ENCODE measurements at regions not wholly inside any gene's neighbourhood (a gene's known extent, or its start where the extent isn't known, plus 50 kb on each side); places are given as distances from the start of the nearest gene placed in this dataset.

GRCh38 chr14:31965735-31966598 is 111.1 kb upstream of the ARHGAP5 start:
- DNase-seq (ENCODE audit: low spot score) = no peak

GRCh38 chr14:31966896-31967668 is 110.0 kb upstream of the ARHGAP5 start:
- DNase-seq (ENCODE audit: low spot score) = no peak

- DNase-seq (ENCODE audit: low spot score) = no peak
These were observed 109.5 kb upstream of the ARHGAP5 start for GRCh38 chr14:31967669-31967975.

- DNase-seq (ENCODE audit: low spot score) = no peak
These were observed 108.8 kb upstream of the ARHGAP5 start for GRCh38 chr14:31968107-31968810.

- DNase-seq (ENCODE audit: low spot score) = no peak
These were observed 108.0 kb upstream of the ARHGAP5 start for GRCh38 chr14:31968956-31969698.

GRCh38 chr14:31969699-31970240 is 107.3 kb upstream of the ARHGAP5 start:
- DNase-seq (ENCODE audit: low spot score) = no peak

GRCh38 chr14:31970744-31971143 is 106.4 kb upstream of the ARHGAP5 start:
- no peak for DNase-seq (ENCODE audit: low spot score)

GRCh38 chr14:31971612-31972011 is 105.5 kb upstream of the ARHGAP5 start:
- DNase-seq (ENCODE audit: low spot score) = no peak

- DNase-seq (ENCODE audit: low spot score) = no peak
These were observed 100.0 kb upstream of the ARHGAP5 start for GRCh38 chr14:31977001-31977556.

- no peak for DNase-seq (ENCODE audit: low spot score)
These were observed 98.7 kb upstream of the ARHGAP5 start for GRCh38 chr14:31978423-31978822.

- DNase-seq (ENCODE audit: low spot score) = no peak
These were observed 94.5 kb upstream of the ARHGAP5 start for GRCh38 chr14:31982642-31983041.

GRCh38 chr14:31986405-31986804 is 90.7 kb upstream of the ARHGAP5 start:
- no peak for DNase-seq (ENCODE audit: low spot score)

- DNase-seq (ENCODE audit: low spot score) = no peak
These were observed 89.4 kb upstream of the ARHGAP5 start for GRCh38 chr14:31987721-31988120.

- DNase-seq (ENCODE audit: low spot score) = no peak
These were observed 88.9 kb upstream of the ARHGAP5 start for GRCh38 chr14:31988244-31988643.

- DNase-seq (ENCODE audit: low spot score) = no peak
These were observed 86.8 kb upstream of the ARHGAP5 start for GRCh38 chr14:31990183-31990857.

- no peak for DNase-seq (ENCODE audit: low spot score)
These were observed 86.1 kb upstream of the ARHGAP5 start for GRCh38 chr14:31990926-31991572.

GRCh38 chr14:31992011-31992447 is 85.1 kb upstream of the ARHGAP5 start:
- no peak for DNase-seq (ENCODE audit: low spot score)

GRCh38 chr14:31993521-31993951 is 83.6 kb upstream of the ARHGAP5 start:
- peak; percentile 12 for DNase-seq (ENCODE audit: low spot score)

- no peak for DNase-seq (ENCODE audit: low spot score)
These were observed 82.6 kb upstream of the ARHGAP5 start for GRCh38 chr14:31994391-31995033.

- DNase-seq (ENCODE audit: low spot score) = no peak
These were observed 73.5 kb upstream of the ARHGAP5 start for GRCh38 chr14:32003585-32003984.

Measured in hepatic stellate cell (primary cell).